LNCAP (cell line): ENCODE measurements at regions not wholly inside any gene's neighbourhood (a gene's known extent, or its start where the extent isn't known, plus 50 kb on each side); places are given as distances from the start of the nearest gene placed in this dataset.

ENCODE experiments used
- TF ChIP-seq, protein P1 (sequence below): fragments of 450-650 bp; IDR thresholded peaks from 2 replicates; pipeline ENCODE4 v1.5.1; 2017; ENCODE audit warnings: mild to moderate bottlenecking

DNA sequence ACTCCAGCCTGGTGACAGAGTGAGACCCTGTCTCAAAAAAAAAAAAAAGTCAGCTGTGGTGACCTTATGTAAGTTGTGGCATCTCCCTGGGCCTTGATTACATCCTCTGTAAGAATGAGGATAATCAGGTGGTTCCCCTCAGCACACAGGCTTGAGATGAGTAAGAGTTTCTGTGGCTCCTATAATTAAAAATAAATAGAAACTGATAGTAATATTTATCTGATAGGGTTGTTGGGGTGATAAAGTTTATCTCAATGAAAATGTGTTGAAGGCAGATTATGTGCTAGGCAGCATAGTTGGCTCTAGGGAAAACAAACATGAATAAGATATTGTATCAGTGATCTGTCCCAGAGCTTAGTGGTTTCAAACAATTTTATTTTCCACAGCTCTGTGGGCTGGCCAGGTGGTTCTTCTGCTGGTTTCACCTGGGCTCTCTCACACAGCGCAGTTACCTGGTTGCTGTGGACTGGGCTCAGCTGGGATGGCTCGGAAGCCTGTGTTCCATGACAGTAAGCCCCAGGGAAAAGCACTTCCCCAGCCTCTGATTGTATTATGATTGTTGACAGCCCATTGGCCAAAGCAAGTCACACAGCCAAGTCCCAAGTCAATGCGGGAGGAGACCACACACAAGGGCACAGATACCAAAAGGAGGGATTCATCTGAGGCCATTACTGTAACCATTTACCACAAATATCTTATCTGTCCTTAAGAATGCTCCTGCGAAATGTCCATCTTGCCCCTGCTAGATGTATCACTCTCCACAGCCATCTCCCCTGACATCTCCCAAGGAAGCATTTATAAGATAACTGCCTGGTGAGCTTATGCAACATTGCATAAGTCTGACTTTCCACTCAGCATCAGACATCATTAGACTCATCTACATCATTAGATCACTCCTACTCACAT lies 151.7 kb downstream of the NUAK1 start:
- TF ChIP-seq, protein P1, sequence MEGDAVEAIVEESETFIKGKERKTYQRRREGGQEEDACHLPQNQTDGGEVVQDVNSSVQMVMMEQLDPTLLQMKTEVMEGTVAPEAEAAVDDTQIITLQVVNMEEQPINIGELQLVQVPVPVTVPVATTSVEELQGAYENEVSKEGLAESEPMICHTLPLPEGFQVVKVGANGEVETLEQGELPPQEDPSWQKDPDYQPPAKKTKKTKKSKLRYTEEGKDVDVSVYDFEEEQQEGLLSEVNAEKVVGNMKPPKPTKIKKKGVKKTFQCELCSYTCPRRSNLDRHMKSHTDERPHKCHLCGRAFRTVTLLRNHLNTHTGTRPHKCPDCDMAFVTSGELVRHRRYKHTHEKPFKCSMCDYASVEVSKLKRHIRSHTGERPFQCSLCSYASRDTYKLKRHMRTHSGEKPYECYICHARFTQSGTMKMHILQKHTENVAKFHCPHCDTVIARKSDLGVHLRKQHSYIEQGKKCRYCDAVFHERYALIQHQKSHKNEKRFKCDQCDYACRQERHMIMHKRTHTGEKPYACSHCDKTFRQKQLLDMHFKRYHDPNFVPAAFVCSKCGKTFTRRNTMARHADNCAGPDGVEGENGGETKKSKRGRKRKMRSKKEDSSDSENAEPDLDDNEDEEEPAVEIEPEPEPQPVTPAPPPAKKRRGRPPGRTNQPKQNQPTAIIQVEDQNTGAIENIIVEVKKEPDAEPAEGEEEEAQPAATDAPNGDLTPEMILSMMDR, result no peak

GRCh38 chr12:105987685-105988035 lies 151.1 kb downstream of the NUAK1 start:
- TF ChIP-seq, protein P1, result no peak

- TF ChIP-seq, protein P1, result no peak
Observed at GRCh38 chr12:105992849-105993740, 145.7 kb downstream of the NUAK1 start.

GRCh38 chr12:105993766-105994555 lies 144.8 kb downstream of the NUAK1 start:
- TF ChIP-seq, protein P1, result no peak

- TF ChIP-seq, protein P1, result no peak
Observed at GRCh38 chr12:105995961-105996431, 142.8 kb downstream of the NUAK1 start.

DNA sequence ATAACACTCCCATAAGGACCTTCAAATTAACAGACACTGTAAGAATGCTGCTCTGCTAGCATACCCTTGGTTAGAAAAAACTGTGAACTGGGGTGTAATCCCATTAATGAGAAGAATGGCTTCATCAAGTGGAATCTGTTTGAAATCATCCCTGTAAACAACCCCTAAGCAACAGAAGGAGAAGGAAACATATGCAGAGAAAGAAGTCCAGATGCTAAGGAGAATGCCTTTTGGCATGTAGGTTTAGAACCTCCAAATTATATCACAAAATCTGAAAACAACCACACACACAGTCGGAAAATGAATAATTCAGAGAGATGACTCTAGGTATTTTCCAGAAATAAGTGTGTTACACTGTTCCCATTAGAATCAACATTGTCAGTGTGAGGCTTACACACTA lies 140.2 kb downstream of the NUAK1 start:
- TF ChIP-seq, protein P1, result no peak
